ENCODE measurements at regions not wholly inside any gene's neighbourhood (a gene's known extent, or its start where the extent isn't known, plus 50 kb on each side); places are given as distances from the start of the nearest gene placed in this dataset.

GRCh38 chr21:16800536-16801275 lies 712.1 kb upstream of the CXADR start:
- no peak overlapping the region for H3K23ac ChIP-seq (ENCODE audit: low read length)
- DNase-seq, result no peak
- no peaks in the 10 kb centered on the region for H3K36me3 ChIP-seq (ENCODE audit: control insufficient read depth in 1 of 2, insufficient read depth in 2 of 2, low read length in 2 of 2)
- H2AFZ ChIP-seq (ENCODE audit: insufficient read depth, low read length, poor library complexity), result no peak overlapping the region
- no peak overlapping the region for H3K4ac ChIP-seq (ENCODE audit: low read depth, low read length)
- H2BK5ac ChIP-seq (ENCODE audit: low read depth, low read length, poor library complexity), result no peak overlapping the region
- no CpG with 5 or more reads among the region's 3 CpGs for WGBS (ENCODE audit: extremely low coverage, insufficient coverage, insufficient read length)
- no peak overlapping the region for H4K91ac ChIP-seq (ENCODE audit: low read depth, low read length)
- H3K18ac ChIP-seq (ENCODE audit: low read length), result no peak overlapping the region
- H4K12ac ChIP-seq (ENCODE audit: low read depth, low read length), result no peak overlapping the region
- H3K79me2 ChIP-seq (ENCODE audit: control insufficient read depth, insufficient read depth, low read length, poor library complexity), result no peaks in the 10 kb centered on the region
- H3K4me1 ChIP-seq (ENCODE audit: control insufficient read depth in 1 of 2, insufficient read depth in 2 of 2, low read length in 2 of 2), result no peaks in the 10 kb centered on the region
- no peak overlapping the region for H4K8ac ChIP-seq (ENCODE audit: low read depth, low read length)
- H3K14ac ChIP-seq (ENCODE audit: low read length), result no peak overlapping the region
- H3K79me1 ChIP-seq (ENCODE audit: low read length), result no peaks in the 10 kb centered on the region
- H3K27me3 ChIP-seq (ENCODE audit: insufficient read depth, low read length), result no peaks in the 10 kb centered on the region
- no peaks in the 10 kb centered on the region for H3K9me3 ChIP-seq (ENCODE audit: insufficient read depth, low read depth, low read length)
- no peak overlapping the region for H3K4me3 ChIP-seq (ENCODE audit: low read depth, low read length)
- no peak overlapping the region for H3K27ac ChIP-seq (ENCODE audit: low read depth, low read length)
- H2BK120ac ChIP-seq (ENCODE audit: insufficient read depth, low read length, poor library complexity), result no peak overlapping the region
- no peak overlapping the region for H2AK5ac ChIP-seq (ENCODE audit: low read length)
- no peak overlapping the region for H3K4me2 ChIP-seq (ENCODE audit: low read length)
- no peak overlapping the region for H3K9ac ChIP-seq (ENCODE audit: low read length)
- H2BK12ac ChIP-seq (ENCODE audit: low read length), result no peak overlapping the region

DNA sequence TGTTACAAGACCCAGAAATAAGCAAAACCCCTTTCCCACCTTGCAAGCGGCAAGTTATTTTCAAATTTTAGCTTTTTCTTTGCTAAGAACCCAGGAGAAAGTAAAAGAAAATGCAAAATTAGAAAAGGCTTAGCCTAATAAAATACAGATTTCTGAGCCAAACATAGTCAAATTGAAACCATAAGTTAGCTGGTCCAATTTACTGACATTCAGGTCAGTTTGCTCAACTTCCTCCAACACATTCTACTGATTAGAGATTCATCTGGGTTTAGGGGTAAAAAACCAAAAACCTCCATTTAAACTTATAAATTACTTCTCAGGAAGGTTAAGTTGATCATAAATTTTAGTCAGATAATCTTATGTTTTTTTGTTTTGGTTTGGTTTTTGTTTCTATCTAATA lies 701.8 kb upstream of the CXADR start:
- Histone ChIP-seq H3K27me3 (ENCODE audit: insufficient read depth, low read length) (no peaks in the 10 kb centered on the region), H2AK5ac (ENCODE audit: low read length) (no peak overlapping the region), H4K91ac (ENCODE audit: low read depth, low read length) (no peak overlapping the region), H3K79me2 (ENCODE audit: control insufficient read depth, insufficient read depth, low read length, poor library complexity) (no peaks in the 10 kb centered on the region), H3K9me3 (ENCODE audit: insufficient read depth, low read depth, low read length) (no peaks in the 10 kb centered on the region), H3K14ac (ENCODE audit: low read length) (no peak overlapping the region), H2BK12ac (ENCODE audit: low read length) (no peak overlapping the region), H4K12ac (ENCODE audit: low read depth, low read length) (no peak overlapping the region), H3K4ac (ENCODE audit: low read depth, low read length) (no peak overlapping the region), H3K4me3 (ENCODE audit: low read depth, low read length) (no peak overlapping the region), H3K4me1 (ENCODE audit: control insufficient read depth in 1 of 2, insufficient read depth in 2 of 2, low read length in 2 of 2) (no peaks in the 10 kb centered on the region), H4K8ac (ENCODE audit: low read depth, low read length) (no peak overlapping the region), H3K27ac (ENCODE audit: low read depth, low read length) (no peak overlapping the region), H2AFZ (ENCODE audit: insufficient read depth, low read length, poor library complexity) (no peak overlapping the region), H2BK120ac (ENCODE audit: insufficient read depth, low read length, poor library complexity) (no peak overlapping the region), H3K4me2 (ENCODE audit: low read length) (no peak overlapping the region), H3K36me3 (ENCODE audit: control insufficient read depth in 1 of 2, insufficient read depth in 2 of 2, low read length in 2 of 2) (no peaks in the 10 kb centered on the region), H2BK5ac (ENCODE audit: low read depth, low read length, poor library complexity) (no peak overlapping the region), H3K18ac (ENCODE audit: low read length) (no peak overlapping the region), H3K23ac (ENCODE audit: low read length) (no peak overlapping the region), H3K9ac (ENCODE audit: low read length) (no peak overlapping the region), H3K79me1 (ENCODE audit: low read length) (no peaks in the 10 kb centered on the region)
- DNase-seq, result no peak
- no CpG with 5 or more reads among the region's 1 CpG for WGBS (ENCODE audit: extremely low coverage, insufficient coverage, insufficient read length)

GRCh38 chr21:16811970-16812369 lies 700.9 kb upstream of the CXADR start:
- H2BK12ac ChIP-seq (ENCODE audit: low read length), result no peak overlapping the region
- no peak overlapping the region for H2BK5ac ChIP-seq (ENCODE audit: low read depth, low read length, poor library complexity)
- H2AK5ac ChIP-seq (ENCODE audit: low read length), result no peak overlapping the region
- H3K18ac ChIP-seq (ENCODE audit: low read length), result no peak overlapping the region
- no peaks in the 10 kb centered on the region for H3K9me3 ChIP-seq (ENCODE audit: insufficient read depth, low read depth, low read length)
- H3K4ac ChIP-seq (ENCODE audit: low read depth, low read length), result no peak overlapping the region
- no peaks in the 10 kb centered on the region for H3K4me1 ChIP-seq (ENCODE audit: control insufficient read depth in 1 of 2, insufficient read depth in 2 of 2, low read length in 2 of 2)
- no peaks in the 10 kb centered on the region for H3K79me2 ChIP-seq (ENCODE audit: control insufficient read depth, insufficient read depth, low read length, poor library complexity)
- no peak overlapping the region for H3K14ac ChIP-seq (ENCODE audit: low read length)
- no peak overlapping the region for H2AFZ ChIP-seq (ENCODE audit: insufficient read depth, low read length, poor library complexity)
- H3K79me1 ChIP-seq (ENCODE audit: low read length), result no peaks in the 10 kb centered on the region
- H3K27ac ChIP-seq (ENCODE audit: low read depth, low read length), result no peak overlapping the region
- H2BK120ac ChIP-seq (ENCODE audit: insufficient read depth, low read length, poor library complexity), result no peak overlapping the region
- no peak overlapping the region for H4K12ac ChIP-seq (ENCODE audit: low read depth, low read length)
- H3K27me3 ChIP-seq (ENCODE audit: insufficient read depth, low read length), result no peaks in the 10 kb centered on the region
- H4K8ac ChIP-seq (ENCODE audit: low read depth, low read length), result no peak overlapping the region
- no peak overlapping the region for H4K91ac ChIP-seq (ENCODE audit: low read depth, low read length)
- H3K9ac ChIP-seq (ENCODE audit: low read length), result no peak overlapping the region
- H3K36me3 ChIP-seq (ENCODE audit: control insufficient read depth in 1 of 2, insufficient read depth in 2 of 2, low read length in 2 of 2), result no peaks in the 10 kb centered on the region
- no peak overlapping the region for H3K23ac ChIP-seq (ENCODE audit: low read length)
- no peak overlapping the region for H3K4me2 ChIP-seq (ENCODE audit: low read length)
- no peak overlapping the region for H3K4me3 ChIP-seq (ENCODE audit: low read depth, low read length)
- no peak for DNase-seq

DNA sequence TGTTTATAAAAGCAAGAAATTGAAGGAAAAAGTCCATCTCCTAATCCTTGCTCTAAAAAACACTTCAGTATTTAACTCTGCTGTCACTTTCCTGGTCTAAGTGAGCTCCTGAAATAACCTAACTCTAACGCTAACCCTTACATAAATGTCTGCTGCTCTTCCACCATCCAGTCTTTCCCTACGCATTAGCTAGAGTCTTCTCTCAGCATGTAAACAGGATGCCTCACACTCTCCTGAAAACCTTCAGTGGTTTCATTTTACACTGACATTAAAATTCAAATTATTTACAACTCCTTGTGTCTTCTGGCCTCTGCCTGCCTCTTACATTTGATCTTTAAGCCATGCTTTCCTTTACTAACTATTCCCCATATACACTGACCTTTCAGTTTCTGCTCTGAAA lies 697.6 kb upstream of the CXADR start:
- Histone ChIP-seq H2BK120ac (ENCODE audit: insufficient read depth, low read length, poor library complexity) (no peak overlapping the region), H4K8ac (ENCODE audit: low read depth, low read length) (no peak overlapping the region), H3K23ac (ENCODE audit: low read length) (no peak overlapping the region), H3K9ac (ENCODE audit: low read length) (no peak overlapping the region), H3K4me2 (ENCODE audit: low read length) (no peak overlapping the region), H3K36me3 (ENCODE audit: control insufficient read depth in 1 of 2, insufficient read depth in 2 of 2, low read length in 2 of 2) (no peaks in the 10 kb centered on the region), H2BK5ac (ENCODE audit: low read depth, low read length, poor library complexity) (no peak overlapping the region), H3K18ac (ENCODE audit: low read length) (no peak overlapping the region), H3K4ac (ENCODE audit: low read depth, low read length) (no peak overlapping the region), H3K79me1 (ENCODE audit: low read length) (no peaks in the 10 kb centered on the region), H4K91ac (ENCODE audit: low read depth, low read length) (no peak overlapping the region), H4K12ac (ENCODE audit: low read depth, low read length) (no peak overlapping the region), H3K14ac (ENCODE audit: low read length) (no peak overlapping the region), H2AK5ac (ENCODE audit: low read length) (no peak overlapping the region), H3K4me1 (ENCODE audit: control insufficient read depth in 1 of 2, insufficient read depth in 2 of 2, low read length in 2 of 2) (no peaks in the 10 kb centered on the region), H3K79me2 (ENCODE audit: control insufficient read depth, insufficient read depth, low read length, poor library complexity) (no peaks in the 10 kb centered on the region), H3K27me3 (ENCODE audit: insufficient read depth, low read length) (no peaks in the 10 kb centered on the region), H2AFZ (ENCODE audit: insufficient read depth, low read length, poor library complexity) (no peak overlapping the region), H3K4me3 (ENCODE audit: low read depth, low read length) (no peak overlapping the region), H3K9me3 (ENCODE audit: insufficient read depth, low read depth, low read length) (no peaks in the 10 kb centered on the region), H2BK12ac (ENCODE audit: low read length) (no peak overlapping the region), H3K27ac (ENCODE audit: low read depth, low read length) (no peak overlapping the region)
- no peak for DNase-seq
- no CpG with 5 or more reads among the region's 2 CpGs for WGBS (ENCODE audit: extremely low coverage, insufficient coverage, insufficient read length)
